GM21529 (cell line): ENCODE measurements at regions not wholly inside any gene's neighbourhood (a gene's known extent, or its start where the extent isn't known, plus 50 kb on each side); places are given as distances from the start of the nearest gene placed in this dataset.
"Not testable (repeated sequence)": the region's sequence is repeated elsewhere in the genome, so short reads cannot be mapped to it uniquely, and the experiment has no call there.

Experiments
- ATAC-seq: cut with Tn5 transposase; IDR thresholded peaks from one replicate; pipeline ENCODE4 v1.9.1; 2021; ENCODE audit not compliant: unreplicated experiment

DNA sequence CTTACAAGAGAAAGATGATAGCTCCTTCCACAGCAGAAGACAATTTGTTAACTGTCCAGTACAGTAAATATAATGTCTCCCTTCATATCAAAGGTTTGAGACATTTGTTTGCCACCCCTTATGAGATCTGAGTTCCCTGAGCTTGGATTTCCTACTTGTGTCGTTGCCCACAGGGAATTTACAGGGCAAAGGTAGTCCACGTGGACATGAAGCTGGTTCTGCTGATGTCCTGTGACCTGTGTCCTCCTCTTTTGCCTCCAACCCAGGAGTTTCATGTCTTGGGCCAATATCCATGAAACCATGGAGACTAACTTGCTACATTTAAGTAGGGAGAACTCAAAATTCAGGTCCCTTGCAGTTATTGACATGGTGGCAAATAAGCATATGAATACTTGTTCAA, 172.2 kb upstream of the KCTD7 start:
- ATAC-seq: not testable (repeated sequence)

DNA sequence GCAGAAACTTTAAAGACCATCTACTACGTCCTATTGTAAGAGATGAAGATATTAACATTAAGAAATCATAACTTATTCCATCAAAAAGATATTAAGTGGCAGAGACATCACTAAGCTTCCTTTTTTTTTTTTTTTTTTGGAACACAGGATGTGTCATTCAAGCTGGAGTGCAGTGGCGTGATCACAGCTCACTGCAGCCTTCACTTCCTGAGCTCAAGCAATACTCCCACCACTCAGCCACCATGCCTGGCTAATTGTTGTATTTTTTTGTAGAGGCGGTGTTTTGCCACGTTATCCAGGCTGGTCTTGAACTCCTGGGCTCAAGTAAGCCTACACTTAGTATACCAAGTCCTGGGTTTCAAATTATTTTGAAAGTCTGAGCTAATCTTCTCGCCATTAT, 169.7 kb upstream of the KCTD7 start:
- not testable (repeated sequence) for ATAC-seq

DNA sequence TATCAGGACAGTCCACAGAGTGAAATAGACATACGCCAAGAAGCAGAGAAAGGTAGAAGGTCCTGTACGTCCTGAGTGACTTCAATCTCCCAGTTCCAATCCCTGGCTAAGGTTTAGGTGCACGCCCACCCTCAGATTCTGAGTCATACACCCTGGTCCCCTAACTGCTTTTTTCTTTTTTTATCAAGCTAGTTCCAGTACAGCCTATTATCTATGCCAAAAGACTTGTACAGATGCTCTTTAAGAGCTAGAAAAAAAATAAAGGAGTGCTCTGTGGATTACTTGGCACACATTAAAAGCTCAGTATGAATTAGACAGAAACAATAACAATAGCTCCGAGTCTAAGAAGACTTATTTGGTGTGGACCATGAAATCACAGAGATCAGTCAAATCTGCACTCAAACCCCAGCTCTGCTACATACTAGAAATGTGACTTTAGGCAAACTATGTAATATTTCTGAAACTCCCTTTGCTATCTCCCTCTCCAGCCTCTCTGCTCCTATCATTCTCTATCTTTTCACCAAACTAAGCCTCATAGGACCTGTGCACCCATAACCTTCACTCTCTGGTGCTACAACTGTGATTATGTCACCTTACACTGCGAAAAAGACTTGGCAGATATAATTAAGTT, 168.8 kb upstream of the KCTD7 start:
- ATAC-seq: not testable (repeated sequence)

DNA sequence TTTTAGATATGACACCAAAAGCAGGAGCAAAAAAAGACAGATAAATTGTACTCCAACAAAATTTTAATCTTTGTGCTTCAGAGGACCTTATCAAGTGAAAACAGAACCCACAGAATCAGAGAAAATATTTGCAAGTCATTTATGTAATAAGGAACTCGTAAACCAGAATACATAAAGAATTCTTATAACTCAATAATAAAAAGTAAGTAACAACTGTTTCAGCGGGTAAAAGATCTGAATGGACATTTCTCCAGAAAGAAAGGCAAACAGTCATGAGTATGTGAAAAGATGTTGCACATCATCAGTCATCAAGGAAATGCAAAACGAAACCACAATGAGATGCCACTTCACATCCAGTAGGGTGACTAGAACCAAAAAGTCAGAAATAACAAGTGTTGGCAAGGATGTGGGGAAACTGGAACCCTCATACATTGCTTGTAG, 167.7 kb upstream of the KCTD7 start:
- ATAC-seq: no peak

DNA sequence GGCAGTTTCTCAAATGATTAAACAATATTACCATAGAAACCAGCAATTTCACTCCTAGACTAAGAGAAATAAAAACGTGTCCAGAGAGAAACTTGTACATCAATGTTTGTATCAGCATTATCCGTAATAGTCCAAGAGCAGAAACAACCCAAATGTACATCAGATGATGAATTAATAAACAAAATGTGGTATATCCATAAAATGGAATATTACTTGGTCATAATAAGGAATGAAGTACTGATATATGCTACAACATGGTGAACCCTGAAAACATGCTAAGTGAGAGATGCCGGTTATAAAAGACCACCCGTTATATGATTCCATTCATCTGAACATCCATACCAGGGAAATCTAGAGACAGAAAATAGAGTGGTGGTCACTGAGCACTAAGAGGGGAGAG, 167.3 kb upstream of the KCTD7 start:
- ATAC-seq: not testable (repeated sequence)

DNA sequence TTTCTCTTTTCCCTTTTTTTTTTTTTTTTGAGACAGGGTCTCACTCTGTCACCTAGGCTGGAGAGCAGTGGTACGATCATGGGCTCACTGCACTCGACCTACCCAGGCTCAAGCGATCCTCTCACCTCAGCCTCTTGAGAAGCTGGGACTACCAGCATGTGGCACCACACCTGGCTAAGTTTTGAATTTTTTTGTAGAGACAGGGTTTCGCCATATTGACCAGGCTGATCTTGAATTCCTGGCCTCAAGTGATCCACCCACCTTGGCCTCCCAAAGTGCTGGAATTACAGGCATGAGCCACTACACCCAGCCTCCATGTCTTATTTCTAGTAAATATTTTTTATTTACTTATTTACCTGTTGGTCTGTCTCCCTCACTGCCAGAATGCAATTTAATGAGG, 165.8 kb upstream of the KCTD7 start:
- not testable (repeated sequence) for ATAC-seq

DNA sequence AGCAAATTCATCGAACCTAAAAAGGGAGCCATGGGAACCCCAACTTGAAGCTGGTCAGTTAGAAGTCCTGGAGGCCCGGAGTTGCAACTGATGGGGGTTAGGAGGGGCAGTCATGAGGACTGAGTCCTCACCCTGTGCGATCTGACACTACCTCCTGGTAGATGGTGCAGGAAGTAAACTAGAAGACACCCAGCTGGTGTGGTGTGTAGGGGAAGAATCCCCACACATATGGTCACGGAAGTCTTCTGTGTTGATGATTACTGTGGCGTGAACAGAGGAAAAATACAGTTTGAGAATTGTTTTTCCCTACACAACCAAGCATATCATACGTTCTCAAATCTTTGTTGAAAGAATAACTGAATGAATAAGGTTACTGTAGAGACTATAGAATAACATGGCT, 164.6 kb upstream of the KCTD7 start:
- no peak for ATAC-seq

DNA sequence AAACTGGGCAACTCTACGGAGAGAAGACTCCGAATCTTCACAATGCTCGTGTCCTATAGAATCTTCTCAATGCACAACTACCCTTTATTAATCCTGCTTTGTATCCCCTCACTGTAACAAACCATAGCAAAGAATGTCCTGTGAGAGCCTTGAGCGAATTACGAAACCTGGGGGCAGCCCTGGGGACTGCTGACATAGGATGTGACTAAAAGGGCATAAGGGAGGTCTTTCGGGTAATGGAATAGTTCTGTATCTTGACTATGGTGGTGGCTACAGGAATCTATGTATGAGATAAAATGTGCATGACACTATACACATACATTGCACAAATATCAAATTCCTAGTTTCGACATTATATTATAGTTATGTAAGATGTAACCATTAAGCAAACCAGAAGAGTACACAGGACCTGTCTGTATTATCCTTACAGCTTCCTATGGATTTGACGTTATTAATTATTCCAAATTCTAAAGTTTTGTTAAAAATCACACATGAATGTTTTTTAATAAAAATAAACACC, 162.5 kb upstream of the KCTD7 start:
- no peak for ATAC-seq

DNA sequence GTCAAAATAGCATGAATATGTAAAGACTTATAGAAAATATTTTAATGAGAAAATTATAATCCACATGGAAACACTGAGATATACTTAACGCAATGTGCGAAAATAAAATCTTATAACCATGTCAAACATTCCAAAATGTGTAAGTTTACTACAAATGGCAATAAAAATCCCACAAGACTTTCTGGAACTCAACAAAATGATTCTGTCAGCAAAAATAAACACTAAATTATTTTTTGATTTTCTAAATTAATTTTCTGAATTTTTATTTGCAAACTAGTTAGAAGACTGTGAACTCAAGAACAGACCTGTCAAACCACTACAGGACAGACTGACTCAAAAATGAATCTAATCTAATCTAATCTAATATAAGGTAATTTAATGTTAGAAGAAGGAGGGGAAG, 160.8 kb upstream of the KCTD7 start:
- no peak for ATAC-seq

DNA sequence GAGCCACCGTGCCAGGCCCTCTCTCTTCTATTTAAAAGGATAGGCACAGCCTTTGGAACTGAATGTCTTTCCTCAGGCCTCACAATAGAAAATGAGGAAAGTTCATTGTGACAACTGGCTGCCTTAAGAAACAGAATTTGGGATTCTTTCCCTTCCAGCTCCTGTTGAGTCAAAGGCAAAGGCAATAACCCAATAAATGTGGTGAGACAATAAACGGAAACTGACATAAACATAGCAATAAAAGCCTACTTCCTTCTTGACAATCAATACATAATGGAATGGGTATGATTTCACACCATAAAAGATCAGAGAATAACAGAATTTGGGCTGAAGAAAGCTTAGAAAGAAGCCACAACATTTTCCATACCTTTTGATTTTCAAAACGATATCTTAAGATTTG, 155.6 kb upstream of the KCTD7 start:
- ATAC-seq: not testable (repeated sequence)

DNA sequence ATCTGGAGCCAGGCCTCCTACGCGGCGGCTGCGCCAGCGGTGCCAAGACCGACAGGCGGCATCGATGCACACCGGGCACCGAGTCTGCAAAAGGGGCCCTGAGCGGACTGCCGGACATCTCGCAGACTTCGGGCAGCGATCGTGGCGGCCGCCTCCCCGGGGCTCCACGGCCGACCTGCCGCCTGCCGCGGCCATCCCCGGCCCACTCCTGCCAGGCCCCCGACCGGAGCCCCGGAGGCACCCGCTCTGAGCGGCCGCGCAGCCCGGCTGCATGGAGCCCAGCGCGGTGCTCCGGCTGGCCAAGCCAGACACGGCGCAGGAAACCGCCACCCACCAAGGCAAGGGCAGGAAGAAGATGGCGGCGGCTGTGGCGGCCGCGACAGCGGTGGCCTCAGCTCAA, 154.2 kb upstream of the KCTD7 start:
- ATAC-seq: no peak

DNA sequence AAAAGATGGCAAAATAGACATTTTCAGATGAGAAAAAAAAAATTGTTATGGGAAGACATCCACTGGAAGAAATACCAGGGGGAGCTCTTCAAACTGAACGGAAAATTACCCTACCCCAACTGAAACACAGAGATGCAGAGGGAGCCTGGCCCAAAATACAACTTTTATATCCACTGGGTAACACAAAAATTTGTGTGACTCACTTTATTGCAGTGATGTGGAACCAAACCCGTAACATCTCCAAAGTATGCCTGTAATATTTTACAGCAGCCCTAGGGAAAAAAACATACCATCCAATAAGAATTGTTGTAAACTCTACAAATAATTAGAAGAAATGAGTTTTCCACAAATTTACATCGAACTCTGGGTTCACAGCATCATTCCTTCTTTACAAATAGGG, 152.6 kb upstream of the KCTD7 start:
- not testable (repeated sequence) for ATAC-seq

DNA sequence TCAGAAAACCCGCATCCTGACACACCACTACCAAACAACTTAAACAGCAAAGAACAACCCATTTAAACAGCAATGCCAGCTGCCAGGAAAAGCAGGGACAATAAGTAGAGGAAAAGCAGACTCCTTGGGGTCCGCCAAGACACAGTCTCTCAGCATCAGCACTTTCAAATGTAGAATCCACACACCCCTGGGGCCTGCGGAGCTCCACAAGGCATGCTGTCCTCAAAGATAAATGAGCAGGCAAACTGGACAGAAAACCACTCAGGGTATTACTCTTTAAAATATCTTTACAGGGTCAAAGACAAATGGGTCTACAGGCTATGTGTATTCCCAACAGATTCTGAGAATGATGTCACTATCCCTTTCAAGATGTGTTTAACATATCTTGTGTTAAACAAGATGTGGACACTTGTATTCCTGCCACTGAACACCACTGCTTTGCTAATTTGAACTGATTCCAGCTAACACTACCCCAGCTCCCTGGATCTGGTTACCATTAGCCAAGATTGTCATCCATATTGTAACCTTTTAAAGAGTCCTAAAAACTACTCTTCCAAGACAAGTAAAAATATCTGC, 150.8 kb upstream of the KCTD7 start:
- not testable (repeated sequence) for ATAC-seq

DNA sequence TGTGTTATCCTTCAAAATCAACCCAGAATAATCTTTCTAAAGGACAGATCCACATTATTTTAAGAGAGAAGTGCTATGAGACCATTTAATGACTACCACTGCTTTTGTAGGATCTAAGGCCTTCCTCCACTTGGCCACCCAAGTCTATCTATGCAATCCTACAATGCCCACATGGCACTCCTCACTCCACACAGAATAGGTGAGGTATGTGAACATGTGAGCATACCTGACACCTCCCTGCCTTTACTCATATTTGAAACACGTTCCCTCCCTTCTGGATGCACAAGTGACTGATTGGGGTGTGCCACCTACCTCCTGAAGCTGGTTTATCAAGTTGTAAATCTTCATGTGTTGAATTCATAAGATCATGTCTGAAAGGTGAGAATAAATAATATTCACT, 147.5 kb upstream of the KCTD7 start:
- not testable (repeated sequence) for ATAC-seq

DNA sequence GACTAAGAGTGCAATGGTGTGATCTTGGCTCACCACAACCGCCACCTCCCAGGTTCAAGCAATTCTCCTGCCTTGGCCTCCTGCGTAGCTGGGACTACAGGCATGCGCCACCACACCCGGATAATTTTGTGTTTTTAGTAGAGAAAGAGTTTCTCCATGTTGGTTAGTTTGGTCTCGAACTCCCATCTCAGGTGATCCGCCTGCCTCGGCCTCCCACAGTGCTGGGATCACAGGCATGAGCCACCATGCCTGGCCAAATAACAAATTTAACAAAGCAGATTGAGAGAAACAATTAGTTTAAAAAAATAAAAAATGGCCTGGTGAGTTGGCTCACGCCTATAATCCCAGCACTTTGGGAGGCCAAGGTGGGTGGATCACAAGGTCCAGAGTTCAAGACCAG, 139.6 kb upstream of the KCTD7 start:
- not testable (repeated sequence) for ATAC-seq

DNA sequence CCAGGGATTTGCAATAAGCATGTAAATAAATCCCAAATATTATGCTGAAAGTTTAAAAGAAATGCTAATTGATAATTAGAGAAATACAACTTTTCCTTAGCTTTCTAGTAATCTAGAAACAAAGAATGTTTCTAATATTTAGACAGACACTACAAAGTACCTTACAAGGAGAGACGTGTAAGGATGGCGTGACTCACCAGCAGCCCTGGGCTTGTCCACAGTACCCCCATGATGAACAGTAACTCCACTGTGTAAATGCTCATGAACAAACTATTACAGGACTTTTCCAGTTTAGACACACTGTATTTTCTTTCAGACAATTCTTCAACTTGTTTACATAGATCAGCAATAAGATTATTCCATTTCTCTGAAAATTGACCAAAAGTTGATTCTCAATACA, 138.9 kb upstream of the KCTD7 start:
- ATAC-seq: not testable (repeated sequence)

DNA sequence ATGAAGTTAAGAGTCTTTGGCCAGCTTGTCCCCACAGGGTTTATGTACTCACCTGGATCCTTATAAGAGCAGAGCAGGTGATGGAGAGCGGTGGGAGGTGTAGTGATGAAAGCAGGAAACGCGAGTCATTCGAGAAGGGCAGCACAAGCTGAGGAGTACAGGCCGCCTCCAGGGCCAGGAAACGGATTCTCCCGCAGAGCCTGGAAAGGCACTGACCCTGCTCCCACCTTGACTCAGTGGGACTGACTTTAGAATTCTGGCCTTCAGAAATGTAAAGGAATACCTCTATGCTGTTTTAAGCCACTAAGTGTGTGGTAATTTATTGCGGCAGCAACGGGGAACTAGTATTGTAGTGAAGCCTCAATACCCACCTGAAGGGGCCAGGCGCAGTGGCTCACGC, 137.7 kb upstream of the KCTD7 start:
- ATAC-seq: not testable (repeated sequence)

DNA sequence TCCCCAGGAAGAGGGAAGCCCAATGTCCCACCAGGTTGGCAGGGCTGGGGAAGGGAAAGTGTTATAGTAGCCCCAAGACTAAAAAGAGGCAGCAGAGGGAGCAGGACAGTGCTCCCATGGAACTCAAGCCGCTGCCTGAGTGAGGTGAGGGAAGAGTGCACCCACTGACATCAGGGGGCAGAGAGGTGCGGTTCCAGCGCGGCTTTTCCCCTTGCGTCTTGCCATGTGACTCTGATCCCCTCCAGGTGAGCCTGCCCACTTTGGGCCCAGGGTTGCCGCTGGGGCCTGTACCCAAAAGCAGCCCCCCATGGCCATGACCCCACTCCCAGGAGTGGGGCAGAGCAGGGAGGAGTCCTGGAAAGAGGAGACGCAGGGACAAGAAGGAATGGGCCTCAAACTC, 136.3 kb upstream of the KCTD7 start:
- not testable (repeated sequence) for ATAC-seq

DNA sequence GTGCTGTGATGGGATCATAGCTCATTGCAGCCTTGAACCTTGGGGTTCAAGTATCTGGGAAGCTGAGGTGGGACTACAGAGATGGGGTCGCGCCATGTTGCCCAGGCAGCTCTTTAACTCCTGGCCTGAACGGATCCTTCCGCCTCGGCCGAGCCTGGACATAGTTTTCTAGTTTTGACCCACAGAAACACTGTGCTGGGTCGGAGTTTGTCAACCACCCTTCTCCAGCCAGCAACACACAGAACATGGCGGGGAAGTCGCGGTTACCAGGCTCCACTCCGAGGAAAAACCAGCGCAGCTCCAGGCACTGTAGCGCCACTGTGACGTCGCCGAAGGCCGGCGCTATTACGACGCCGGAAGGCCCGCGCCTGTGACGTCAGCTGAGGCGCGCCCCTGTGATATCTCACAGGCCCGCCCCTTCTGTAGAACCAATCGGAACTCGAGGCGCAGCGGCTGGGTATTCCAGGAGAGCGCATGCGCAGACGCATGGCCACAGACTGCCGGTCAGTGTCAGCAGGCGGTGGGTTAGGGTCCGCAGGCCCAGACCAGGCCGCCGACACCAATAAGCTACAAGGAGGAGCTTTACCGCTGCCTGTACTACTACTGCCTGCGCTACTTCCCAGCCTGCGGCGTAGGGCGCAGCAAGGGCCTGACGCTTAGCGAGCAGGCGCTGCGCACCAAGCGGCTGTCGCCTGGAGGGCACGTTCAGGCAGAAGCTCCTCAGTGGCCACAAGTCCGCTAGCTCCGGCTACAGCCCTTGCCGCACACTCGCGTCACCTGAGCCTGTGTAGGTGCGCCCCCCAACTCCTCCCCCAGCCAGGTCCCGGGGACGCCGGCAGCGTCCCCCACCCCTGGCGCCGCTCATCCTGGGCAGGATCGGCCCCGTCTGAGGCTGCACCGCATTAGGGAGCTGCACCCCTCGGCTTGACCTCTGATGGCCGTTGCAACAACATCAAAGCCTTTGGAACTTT, 135.2 kb upstream of the KCTD7 start:
- ATAC-seq: peak; percentile 98

DNA sequence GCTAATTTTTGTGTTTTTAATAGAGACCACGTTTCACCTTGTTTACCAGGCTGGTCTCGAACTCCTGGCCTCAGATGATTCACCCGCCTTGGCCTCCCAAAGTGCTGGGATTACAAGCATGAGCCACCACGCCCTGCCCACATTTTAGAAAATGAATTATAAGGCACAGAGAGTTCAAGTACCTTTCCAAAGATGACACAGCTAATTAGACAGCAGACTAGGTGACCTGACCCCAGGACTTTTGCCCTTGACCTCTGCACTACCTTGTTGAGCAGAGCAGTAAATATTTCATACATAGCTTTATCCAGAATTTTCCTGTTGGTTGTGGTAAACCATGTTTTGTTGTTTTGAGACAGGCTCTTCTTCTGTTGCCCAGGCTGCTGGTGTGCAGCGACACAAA, 131.3 kb upstream of the KCTD7 start:
- no peak for ATAC-seq

DNA sequence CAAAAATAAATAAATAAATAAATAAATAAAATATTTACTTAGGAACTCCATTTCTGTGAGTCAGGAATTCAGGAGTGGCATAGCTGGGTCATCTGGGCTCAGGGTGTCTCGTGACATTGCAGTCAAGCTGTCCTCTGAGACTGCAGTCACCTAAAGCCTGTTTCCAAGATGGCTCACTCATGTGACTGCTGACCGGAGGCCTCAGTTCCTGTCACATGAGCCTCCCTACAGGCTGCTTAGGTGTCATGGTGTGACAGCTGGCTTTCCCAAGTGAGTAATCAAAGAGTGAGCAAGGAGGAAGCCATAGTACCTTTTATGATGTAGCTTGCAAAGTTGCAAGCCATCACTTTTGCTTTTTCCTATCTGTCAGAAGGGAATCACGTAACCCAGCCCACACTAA, 128.6 kb upstream of the KCTD7 start:
- ATAC-seq: no peak
